DLD1 (cell line): ENCODE measurements at regions not wholly inside any gene's neighbourhood (a gene's known extent, or its start where the extent isn't known, plus 50 kb on each side); places are given as distances from the start of the nearest gene placed in this dataset.

ENCODE experiments used
- in situ Hi-C: cut with HindIII; loops from 2 replicates; pipeline ENCODE4 v1.10.0; 2017; ENCODE audit warnings: low sequenced_read_pairs

- in situ Hi-C loops, result no loop called here
These were observed 252.8 kb upstream of the PMFBP1 start for GRCh38 chr16:72424757-72425156.

- in situ Hi-C loops, result no loop called here
These were observed 250.4 kb upstream of the PMFBP1 start for GRCh38 chr16:72422308-72422897.

- in situ Hi-C loops, result no loop called here
These were observed 247.7 kb upstream of the PMFBP1 start for GRCh38 chr16:72419638-72420037.

- in situ Hi-C loops, result no loop called here
These were observed 243.4 kb upstream of the PMFBP1 start for GRCh38 chr16:72415379-72415778.

- in situ Hi-C loops, result no loop called here
These were observed 238.5 kb upstream of the PMFBP1 start for GRCh38 chr16:72410492-72410891.

- in situ Hi-C loops, result no loop called here
These were observed 237.5 kb upstream of the PMFBP1 start for GRCh38 chr16:72409423-72409822.

- in situ Hi-C loops, result no loop called here
These were observed 234.4 kb upstream of the PMFBP1 start for GRCh38 chr16:72406390-72406789.

- in situ Hi-C loops, result no loop called here
These were observed 232.3 kb upstream of the PMFBP1 start for GRCh38 chr16:72404299-72404698.

- in situ Hi-C loops, result no loop called here
These were observed 229.1 kb upstream of the PMFBP1 start for GRCh38 chr16:72401084-72401361.

- in situ Hi-C loops, result no loop called here
These were observed 228.5 kb upstream of the PMFBP1 start for GRCh38 chr16:72400257-72401083.

- in situ Hi-C loops, result no loop called here
These were observed 227.9 kb upstream of the PMFBP1 start for GRCh38 chr16:72399811-72400210.

- in situ Hi-C loops, result no loop called here
These were observed 225.9 kb upstream of the PMFBP1 start for GRCh38 chr16:72397876-72398275.

- in situ Hi-C loops, result no loop called here
These were observed 222.6 kb upstream of the PMFBP1 start for GRCh38 chr16:72394526-72394925.

- in situ Hi-C loops, result no loop called here
These were observed 217.8 kb upstream of the PMFBP1 start for GRCh38 chr16:72389791-72390190.

GRCh38 chr16:72388007-72388406, 216.1 kb upstream of the PMFBP1 start:
- in situ Hi-C loops, result no loop called here

- in situ Hi-C loops, result no loop called here
These were observed 212.7 kb upstream of the PMFBP1 start for GRCh38 chr16:72384651-72385050.

GRCh38 chr16:72380283-72380682, 208.3 kb upstream of the PMFBP1 start:
- in situ Hi-C loops, result no loop called here

GRCh38 chr16:72373201-72373600, 201.2 kb upstream of the PMFBP1 start:
- in situ Hi-C loops, result no loop called here

GRCh38 chr16:72372087-72373045, 200.4 kb upstream of the PMFBP1 start:
- in situ Hi-C loops, result no loop called here

- in situ Hi-C loops, result no loop called here
These were observed 199.5 kb upstream of the PMFBP1 start for GRCh38 chr16:72371307-72372086.

GRCh38 chr16:72369274-72369673, 197.3 kb upstream of the PMFBP1 start:
- in situ Hi-C loops, result no loop called here
